ENCODE measurements at regions not wholly inside any gene's neighbourhood (a gene's known extent, or its start where the extent isn't known, plus 50 kb on each side); places are given as distances from the start of the nearest gene placed in this dataset.

DNA sequence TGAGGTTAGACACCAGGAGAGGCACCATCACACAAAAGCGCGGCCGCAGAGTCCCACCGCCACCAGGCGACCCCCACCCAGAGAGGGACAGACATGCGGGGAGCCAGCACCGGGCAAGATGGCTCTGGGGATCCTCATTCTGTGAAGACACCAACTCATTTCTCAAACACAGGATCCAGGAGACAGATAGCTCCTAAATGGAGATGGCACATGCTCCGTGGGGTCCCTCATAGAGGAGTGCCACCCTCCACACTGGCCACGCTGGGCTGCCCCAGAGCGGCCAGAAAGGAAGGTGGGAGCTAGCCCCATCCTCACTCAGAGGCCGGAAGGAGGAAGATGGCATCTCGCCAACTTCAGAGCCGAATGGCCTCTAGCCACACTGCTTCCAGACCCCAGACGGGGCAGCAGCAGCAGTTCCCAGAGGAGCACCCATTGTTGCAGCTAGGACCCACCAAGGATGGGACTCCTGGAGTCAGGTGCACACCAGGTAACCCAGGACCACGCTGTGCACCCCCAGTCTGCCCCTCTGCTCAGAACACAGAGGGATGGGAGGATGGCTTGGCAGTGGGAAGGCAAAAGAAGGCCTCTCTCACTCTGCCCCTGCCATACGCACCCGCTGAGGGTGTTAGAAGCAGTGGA is 78.6 kb downstream of the ZIC5 start:
- peaks cover 60% of the 10 kb centered on the region for H3K27me3 ChIP-seq (ENCODE audit: control insufficient read depth, insufficient read depth, low read length)
- H3K27ac ChIP-seq (ENCODE audit: low read length): no peak overlapping the region
- no peaks in the 10 kb centered on the region for H3K36me3 ChIP-seq (ENCODE audit: control insufficient read depth, insufficient read depth, low read length)
- H3K4me1 ChIP-seq (ENCODE audit: control insufficient read depth, insufficient read depth, low read length): peaks cover 5% of the 10 kb centered on the region
- WGBS (ENCODE audit: insufficient coverage, low lambda C conversion rate): no CpG with 5 or more reads among the region's 17 CpGs
- H3K9me3 ChIP-seq (ENCODE audit: control insufficient read depth, low read depth, low read length): peaks cover 9% of the 10 kb centered on the region
- no peak overlapping the region for H3K4me3 ChIP-seq (ENCODE audit: low read length)
- no peak for DNase-seq

DNA sequence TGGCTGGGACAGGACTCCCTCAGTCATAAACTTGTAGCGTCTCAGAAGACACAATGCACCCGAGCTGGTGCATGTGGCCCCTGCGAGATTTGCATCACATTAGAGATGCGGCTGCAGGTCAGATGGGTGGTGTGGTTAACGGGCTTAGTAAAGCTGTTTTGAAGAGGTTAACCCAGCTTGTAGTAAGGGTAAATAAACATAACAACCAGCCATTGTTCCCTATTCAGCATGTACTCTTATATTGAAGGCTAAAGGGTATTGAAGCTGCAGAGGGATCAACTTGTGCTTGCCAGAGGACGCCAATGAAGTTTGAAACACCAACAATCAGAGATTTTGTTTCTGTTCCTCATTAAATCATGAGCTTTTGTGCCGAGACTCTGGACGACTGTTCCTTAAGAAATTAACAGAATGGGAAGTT is 79.4 kb downstream of the ZIC5 start:
- no peak for DNase-seq
- H3K36me3 ChIP-seq (ENCODE audit: control insufficient read depth, insufficient read depth, low read length): no peaks in the 10 kb centered on the region
- H3K9me3 ChIP-seq (ENCODE audit: control insufficient read depth, low read depth, low read length): peaks cover 9% of the 10 kb centered on the region
- H3K27me3 ChIP-seq (ENCODE audit: control insufficient read depth, insufficient read depth, low read length): peaks cover 52% of the 10 kb centered on the region
- no peak overlapping the region for H3K4me3 ChIP-seq (ENCODE audit: low read length)
- H3K27ac ChIP-seq (ENCODE audit: low read length): no peak overlapping the region
- H3K4me1 ChIP-seq (ENCODE audit: control insufficient read depth, insufficient read depth, low read length): peaks cover 5% of the 10 kb centered on the region
- 100% methylated on average over 1 of the region's 8 CpGs for WGBS (ENCODE audit: insufficient coverage, low lambda C conversion rate)

DNA sequence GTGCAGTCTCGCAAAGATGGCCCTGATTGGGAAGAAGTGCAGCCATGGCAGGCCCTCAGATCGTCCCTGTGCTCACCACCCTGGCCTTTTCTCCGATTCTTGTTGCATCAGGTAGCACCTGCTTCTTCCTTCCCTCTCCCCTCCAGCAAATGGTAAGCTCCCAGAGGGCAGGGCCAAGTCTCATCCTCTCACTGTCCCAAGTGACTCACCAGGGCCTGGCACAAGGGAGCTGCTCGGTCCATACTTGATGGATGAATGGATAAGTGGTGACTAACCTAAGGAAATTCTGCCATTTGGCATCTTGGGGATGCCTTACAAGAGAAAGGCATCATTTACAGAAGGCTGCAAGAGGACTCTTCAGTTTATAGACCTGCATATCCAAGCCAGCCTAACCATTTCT is 84.9 kb downstream of the ZIC5 start:
- no peaks in the 10 kb centered on the region for H3K36me3 ChIP-seq (ENCODE audit: control insufficient read depth, insufficient read depth, low read length)
- H3K4me3 ChIP-seq (ENCODE audit: low read length): no peak overlapping the region
- DNase-seq: no peak
- H3K9me3 ChIP-seq (ENCODE audit: control insufficient read depth, low read depth, low read length): no peaks in the 10 kb centered on the region
- H3K4me1 ChIP-seq (ENCODE audit: control insufficient read depth, insufficient read depth, low read length): no peaks in the 10 kb centered on the region
- no peak overlapping the region for H3K27ac ChIP-seq (ENCODE audit: low read length)
- no CpG with 5 or more reads among the region's 4 CpGs for WGBS (ENCODE audit: insufficient coverage, low lambda C conversion rate)
- H3K27me3 ChIP-seq (ENCODE audit: control insufficient read depth, insufficient read depth, low read length): peaks cover 3% of the 10 kb centered on the region

DNA sequence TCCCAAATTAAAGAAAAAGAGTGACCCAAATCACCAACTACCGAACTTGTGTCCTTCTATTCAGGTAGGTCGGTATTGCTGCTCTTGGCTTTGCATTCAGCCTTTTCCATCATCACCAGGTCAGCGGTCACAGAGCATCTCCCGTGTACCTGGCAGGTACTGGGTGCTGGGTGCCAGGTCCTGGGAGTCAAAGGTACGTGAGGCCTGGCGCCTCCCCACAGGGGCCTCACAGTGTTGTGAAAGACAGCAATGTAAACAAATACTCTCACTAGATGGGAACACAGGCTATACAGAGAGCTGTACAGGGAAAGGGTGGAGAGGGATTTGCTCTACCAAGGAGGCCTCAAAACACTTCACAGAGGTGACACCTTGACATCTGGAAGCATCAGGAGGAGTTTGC is 86.7 kb downstream of the ZIC5 start:
- DNase-seq: no peak
- Histone ChIP-seq H3K27ac (ENCODE audit: low read length) (no peak overlapping the region), H3K4me1 (ENCODE audit: control insufficient read depth, insufficient read depth, low read length) (no peaks in the 10 kb centered on the region), H3K27me3 (ENCODE audit: control insufficient read depth, insufficient read depth, low read length) (peaks cover 3% of the 10 kb centered on the region), H3K4me3 (ENCODE audit: low read length) (no peak overlapping the region), H3K36me3 (ENCODE audit: control insufficient read depth, insufficient read depth, low read length) (no peaks in the 10 kb centered on the region), H3K9me3 (ENCODE audit: control insufficient read depth, low read depth, low read length) (no peaks in the 10 kb centered on the region)
- WGBS (ENCODE audit: insufficient coverage, low lambda C conversion rate): no CpG with 5 or more reads among the region's 6 CpGs

DNA sequence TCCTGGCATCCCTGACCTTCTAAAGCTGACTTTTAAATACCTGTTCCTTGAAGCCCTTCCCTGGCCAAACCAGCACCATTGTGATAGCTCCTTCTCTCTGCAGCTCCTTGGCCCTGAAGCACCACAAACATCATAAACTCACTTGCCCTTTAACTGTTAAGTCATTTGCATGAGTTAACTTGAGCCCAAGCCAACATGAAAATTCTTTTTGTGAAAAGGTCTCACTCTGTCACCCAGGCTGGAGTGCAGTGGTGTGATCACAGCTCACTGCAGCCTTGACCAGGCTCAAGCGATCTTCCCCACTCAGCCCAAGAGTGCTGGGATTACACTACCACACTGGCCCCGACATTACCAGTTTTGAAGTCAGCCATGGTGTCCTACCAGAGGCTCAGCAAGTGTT is 87.8 kb downstream of the ZIC5 start:
- Histone ChIP-seq H3K4me1 (ENCODE audit: control insufficient read depth, insufficient read depth, low read length) (no peaks in the 10 kb centered on the region), H3K27ac (ENCODE audit: low read length) (no peak overlapping the region), H3K36me3 (ENCODE audit: control insufficient read depth, insufficient read depth, low read length) (no peaks in the 10 kb centered on the region), H3K4me3 (ENCODE audit: low read length) (no peak overlapping the region), H3K27me3 (ENCODE audit: control insufficient read depth, insufficient read depth, low read length) (no peaks in the 10 kb centered on the region), H3K9me3 (ENCODE audit: control insufficient read depth, low read depth, low read length) (no peaks in the 10 kb centered on the region)
- no CpG with 5 or more reads among the region's 2 CpGs for WGBS (ENCODE audit: insufficient coverage, low lambda C conversion rate)
- no peak for DNase-seq

DNA sequence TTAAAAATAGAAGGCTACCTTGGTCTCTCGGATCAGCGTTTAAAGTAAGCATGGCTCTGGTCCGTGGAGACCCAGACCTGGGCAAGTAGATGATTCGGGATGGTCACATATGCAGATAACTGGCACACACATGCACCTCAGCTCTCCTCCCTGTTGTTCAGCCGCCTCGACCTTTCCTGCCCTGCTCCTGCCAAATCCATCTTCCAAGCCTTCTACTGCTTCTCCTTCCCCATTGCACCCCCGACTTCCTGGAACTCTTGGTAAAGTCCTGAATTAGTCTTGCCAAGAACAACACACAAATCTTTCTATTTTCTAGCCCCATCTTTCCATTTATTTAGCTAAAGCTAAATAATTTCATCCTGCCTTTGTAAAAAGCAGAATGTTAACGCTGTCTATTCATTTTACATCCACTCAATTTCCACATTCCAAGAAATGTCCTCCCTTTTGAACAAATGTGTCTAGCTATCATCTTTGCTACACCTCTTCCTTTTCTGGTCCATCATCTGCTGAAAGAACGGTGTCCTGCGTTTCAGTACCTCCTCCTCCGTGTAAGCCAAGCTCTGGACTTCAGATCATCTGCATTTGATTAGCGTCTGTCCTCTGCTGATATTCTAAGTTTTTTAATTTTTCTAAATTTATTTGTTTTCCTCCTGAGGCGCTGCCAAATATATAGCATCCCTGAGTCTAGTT is 92.5 kb downstream of the ZIC5 start:
- no peaks in the 10 kb centered on the region for H3K4me1 ChIP-seq (ENCODE audit: control insufficient read depth, insufficient read depth, low read length)
- no peaks in the 10 kb centered on the region for H3K27me3 ChIP-seq (ENCODE audit: control insufficient read depth, insufficient read depth, low read length)
- no peaks in the 10 kb centered on the region for H3K36me3 ChIP-seq (ENCODE audit: control insufficient read depth, insufficient read depth, low read length)
- no peaks in the 10 kb centered on the region for H3K9me3 ChIP-seq (ENCODE audit: control insufficient read depth, low read depth, low read length)
- no peak for DNase-seq
- WGBS (ENCODE audit: insufficient coverage, low lambda C conversion rate): 78% methylated on average over 8 of the region's 13 CpGs
- H3K27ac ChIP-seq (ENCODE audit: low read length): no peak overlapping the region
- H3K4me3 ChIP-seq (ENCODE audit: low read length): no peak overlapping the region

DNA sequence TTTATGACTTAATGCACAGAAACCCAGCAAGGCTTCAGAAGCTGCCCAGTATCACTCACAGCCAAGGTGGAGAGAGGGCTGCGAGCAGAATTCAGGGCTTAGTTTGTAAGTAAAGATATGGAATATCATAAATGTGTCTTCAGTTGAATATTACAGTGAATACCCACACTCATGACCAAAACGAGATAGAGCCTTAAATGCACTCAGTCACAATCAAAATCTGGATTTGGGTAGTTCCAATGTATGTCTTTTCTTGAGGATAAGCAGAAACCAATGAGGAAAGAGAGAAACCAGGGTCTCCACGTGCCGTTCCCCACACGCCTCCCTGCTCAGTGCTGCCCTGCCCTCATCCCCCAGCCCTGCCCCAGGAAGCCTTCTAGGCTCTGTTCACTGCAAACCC is 94.9 kb downstream of the ZIC5 start:
- no peaks in the 10 kb centered on the region for H3K27me3 ChIP-seq (ENCODE audit: control insufficient read depth, insufficient read depth, low read length)
- H3K4me1 ChIP-seq (ENCODE audit: control insufficient read depth, insufficient read depth, low read length): no peaks in the 10 kb centered on the region
- 100% methylated on average over 1 of the region's 5 CpGs for whole genome bisulfite sequencing (ENCODE audit: insufficient coverage, low lambda C conversion rate)
- no peak for DNase-seq
- H3K36me3 ChIP-seq (ENCODE audit: control insufficient read depth, insufficient read depth, low read length): no peaks in the 10 kb centered on the region
- no peak overlapping the region for H3K27ac ChIP-seq (ENCODE audit: low read length)
- H3K4me3 ChIP-seq (ENCODE audit: low read length): no peak overlapping the region
- no peaks in the 10 kb centered on the region for H3K9me3 ChIP-seq (ENCODE audit: control insufficient read depth, low read depth, low read length)

DNA sequence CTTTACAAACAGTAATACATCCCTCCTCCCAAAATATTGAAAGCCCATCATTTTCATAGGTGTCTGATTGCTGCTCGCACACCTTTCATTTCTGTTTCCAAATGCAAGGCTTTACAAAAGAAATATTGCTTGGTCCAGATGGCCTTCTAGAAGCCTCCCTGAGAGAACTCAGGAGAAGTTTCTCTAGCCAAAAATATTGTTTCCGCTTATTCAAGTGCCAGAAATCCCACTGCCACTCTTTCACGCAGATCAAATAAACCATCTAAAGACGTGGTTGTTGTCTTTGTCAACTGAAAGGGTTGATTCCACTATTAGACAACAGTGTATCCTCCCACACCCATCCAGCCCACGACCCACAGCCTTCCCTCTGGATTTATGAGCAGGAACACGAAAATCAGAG is 96.2 kb downstream of the ZIC5 start:
- Histone ChIP-seq H3K9me3 (ENCODE audit: control insufficient read depth, low read depth, low read length) (no peaks in the 10 kb centered on the region), H3K4me3 (ENCODE audit: low read length) (no peak overlapping the region), H3K36me3 (ENCODE audit: control insufficient read depth, insufficient read depth, low read length) (no peaks in the 10 kb centered on the region), H3K27me3 (ENCODE audit: control insufficient read depth, insufficient read depth, low read length) (no peaks in the 10 kb centered on the region), H3K27ac (ENCODE audit: low read length) (no peak overlapping the region), H3K4me1 (ENCODE audit: control insufficient read depth, insufficient read depth, low read length) (no peaks in the 10 kb centered on the region)
- DNase-seq: no peak
- no CpG with 5 or more reads among the region's 6 CpGs for WGBS (ENCODE audit: insufficient coverage, low lambda C conversion rate)

DNA sequence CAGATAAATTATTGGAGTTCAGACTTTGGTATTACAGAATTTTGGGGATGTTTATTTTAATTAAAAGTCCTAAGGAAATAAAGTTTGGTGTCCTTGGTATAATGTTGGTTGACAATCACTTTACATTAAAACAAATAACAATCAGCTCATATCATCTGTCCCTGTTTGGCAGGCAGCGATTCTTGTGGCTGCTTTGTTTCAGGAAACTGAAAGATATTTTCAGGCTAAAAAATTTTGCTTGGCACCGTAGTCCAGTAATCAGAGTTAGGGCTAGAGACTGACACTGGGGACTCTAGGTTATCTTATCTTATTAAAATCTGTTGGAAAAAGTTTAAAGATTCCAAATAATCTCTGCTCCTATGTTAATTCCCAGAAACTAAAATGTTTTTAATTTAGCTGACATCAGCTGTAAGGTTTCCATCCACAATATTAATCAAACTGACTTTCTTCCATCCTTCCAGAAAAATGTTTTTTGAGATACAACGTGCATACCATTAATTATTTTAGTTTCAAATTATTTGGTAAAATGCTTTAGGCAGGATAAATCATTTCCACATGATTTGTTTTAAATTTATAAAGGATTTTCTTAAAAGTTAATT is 97.6 kb downstream of the ZIC5 start:
- H3K27ac ChIP-seq (ENCODE audit: low read length): no peak overlapping the region
- no peaks in the 10 kb centered on the region for H3K27me3 ChIP-seq (ENCODE audit: control insufficient read depth, insufficient read depth, low read length)
- H3K4me3 ChIP-seq (ENCODE audit: low read length): no peak overlapping the region
- H3K4me1 ChIP-seq (ENCODE audit: control insufficient read depth, insufficient read depth, low read length): no peaks in the 10 kb centered on the region
- no peaks in the 10 kb centered on the region for H3K9me3 ChIP-seq (ENCODE audit: control insufficient read depth, low read depth, low read length)
- H3K36me3 ChIP-seq (ENCODE audit: control insufficient read depth, insufficient read depth, low read length): no peaks in the 10 kb centered on the region
- DNase-seq: no peak
- 88% methylated on average over 1 of the region's 3 CpGs for WGBS (ENCODE audit: insufficient coverage, low lambda C conversion rate)

DNA sequence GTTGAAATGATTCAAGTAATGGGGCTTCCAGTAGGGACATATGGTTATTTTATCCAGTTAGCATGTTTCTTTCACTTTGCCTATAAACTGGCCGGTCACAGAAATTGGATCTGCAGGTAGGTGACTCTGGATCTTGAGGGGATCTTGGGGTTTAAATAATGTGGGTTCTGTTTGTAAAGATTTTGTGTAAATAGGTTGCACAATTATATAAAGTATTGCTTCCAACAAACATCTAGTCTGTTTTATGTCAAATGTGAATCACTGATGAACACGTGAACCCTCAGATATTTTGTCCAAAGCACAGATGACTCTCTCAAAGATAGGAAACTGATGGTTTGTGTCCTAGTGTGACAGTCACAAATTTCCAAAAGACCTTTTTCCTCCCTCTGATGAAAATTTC is 98.4 kb downstream of the ZIC5 start:
- 86% methylated on average over 1 of the region's 2 CpGs for WGBS (ENCODE audit: insufficient coverage, low lambda C conversion rate)
- H3K27ac ChIP-seq (ENCODE audit: low read length): no peak overlapping the region
- H3K4me3 ChIP-seq (ENCODE audit: low read length): no peak overlapping the region
- H3K9me3 ChIP-seq (ENCODE audit: control insufficient read depth, low read depth, low read length): no peaks in the 10 kb centered on the region
- no peaks in the 10 kb centered on the region for H3K36me3 ChIP-seq (ENCODE audit: control insufficient read depth, insufficient read depth, low read length)
- DNase-seq: no peak
- no peaks in the 10 kb centered on the region for H3K4me1 ChIP-seq (ENCODE audit: control insufficient read depth, insufficient read depth, low read length)
- H3K27me3 ChIP-seq (ENCODE audit: control insufficient read depth, insufficient read depth, low read length): no peaks in the 10 kb centered on the region
